ENCODE measurements at regions not wholly inside any gene's neighbourhood (a gene's known extent, or its start where the extent isn't known, plus 50 kb on each side); places are given as distances from the start of the nearest gene placed in this dataset.

GRCh38 chr15:60137711-60138396 is 133.7 kb downstream of the FOXB1 start:
- TF ChIP-seq MXI1 (conservative IDR thresholded peaks at IDR 0.05; ENCODE audit: poor library complexity, severe bottlenecking) (no peak), SMC3 (conservative IDR thresholded peaks at IDR 0.05; ENCODE audit: poor library complexity) (no peak), RAD21 (conservative IDR thresholded peaks at IDR 0.05) (no peak), CTCF (IDR thresholded peaks at IDR 0.05; ENCODE audit: poor library complexity, severe bottlenecking) (no peak), EP300 (conservative IDR thresholded peaks at IDR 0.05; ENCODE audit: poor library complexity, severe bottlenecking) (no peak), REST (IDR thresholded peaks at IDR 0.05; ENCODE audit: borderline replicate concordance) (no peak), EZH2 (IDR thresholded peaks at IDR 0.05; ENCODE audit: borderline replicate concordance, insufficient read depth, low read length, poor library complexity, severe bottlenecking) (no peak), TAF1 (IDR thresholded peaks at IDR 0.05; ENCODE audit: low read depth) (no peak), POLR2AphosphoS5 (IDR thresholded peaks at IDR 0.05) (no peak)
- no peak overlapping the region for H2AFZ ChIP-seq (ENCODE audit: low read depth, low read length)

DNA sequence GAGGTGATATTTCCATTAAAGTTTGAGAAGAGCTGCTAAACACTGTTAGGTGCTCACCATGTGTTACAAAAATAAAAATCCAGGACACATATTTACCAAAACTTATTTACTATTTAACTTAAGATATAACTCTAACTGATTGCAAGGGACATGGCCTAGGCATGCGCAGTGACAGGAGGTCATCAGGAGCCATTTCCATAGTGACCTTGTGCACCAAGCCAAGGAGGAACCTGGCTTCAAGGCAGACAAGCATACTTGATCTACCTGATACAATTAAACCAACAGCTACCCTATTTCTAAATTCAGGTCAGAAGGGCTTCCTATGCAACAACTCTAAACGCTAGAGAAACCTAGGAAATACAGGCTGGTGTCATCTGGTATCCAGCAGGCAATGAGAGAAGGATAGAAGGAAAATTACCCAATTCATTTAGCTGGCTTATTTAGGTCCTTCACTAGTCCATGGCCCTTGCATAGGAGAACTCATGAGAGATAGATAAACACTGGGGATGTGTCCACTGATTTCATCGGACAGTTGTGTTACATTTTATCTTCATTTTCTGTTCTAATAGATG is 134.4 kb downstream of the FOXB1 start:
- Histone ChIP-seq H3K9me2 (ENCODE audit: insufficient read depth, low read length) (no peaks in the 10 kb centered on the region), H3K9me3 (ENCODE audit: low read length) (no peaks in the 10 kb centered on the region), H3F3A (ENCODE audit: insufficient read depth, low read length, poor library complexity, severe bottlenecking) (no peaks in the 10 kb centered on the region), H3K4me2 (ENCODE audit: low read length) (no peak overlapping the region), H3K27ac (ENCODE audit: low read length) (no peak overlapping the region), H4K20me1 (ENCODE audit: insufficient read depth) (no peaks in the 10 kb centered on the region), H3K36me3 (ENCODE audit: insufficient read depth, low read length) (no peaks in the 10 kb centered on the region), H3K9ac (ENCODE audit: low read length) (no peak overlapping the region), H3K4me3 (ENCODE audit: low read length) (no peak overlapping the region), H3K79me2 (replicated peaks; ENCODE audit: insufficient read depth, low read length) (no peaks in the 10 kb centered on the region), H3K27me3 (ENCODE audit: insufficient read depth, low read depth, low read length) (no peaks in the 10 kb centered on the region), H2AFZ (ENCODE audit: low read depth, low read length) (no peak overlapping the region)
- TF ChIP-seq TAF1 (IDR thresholded peaks at IDR 0.05; ENCODE audit: low read depth) (no peak), EP300 (conservative IDR thresholded peaks at IDR 0.05; ENCODE audit: poor library complexity, severe bottlenecking) (no peak), MXI1 (conservative IDR thresholded peaks at IDR 0.05; ENCODE audit: poor library complexity, severe bottlenecking) (no peak), POLR2AphosphoS5 (IDR thresholded peaks at IDR 0.05) (no peak), RAD21 (conservative IDR thresholded peaks at IDR 0.05) (no peak), EZH2 (IDR thresholded peaks at IDR 0.05; ENCODE audit: borderline replicate concordance, insufficient read depth, low read length, poor library complexity, severe bottlenecking) (no peak), SMC3 (conservative IDR thresholded peaks at IDR 0.05; ENCODE audit: poor library complexity) (no peak), CTCF (IDR thresholded peaks at IDR 0.05; ENCODE audit: poor library complexity, severe bottlenecking) (no peak), REST (IDR thresholded peaks at IDR 0.05; ENCODE audit: borderline replicate concordance) (no peak)

More at GRCh38 chr15:60137711-60138396, 133.7 kb downstream of the FOXB1 start:
- Histone ChIP-seq H3K79me2 (replicated peaks; ENCODE audit: insufficient read depth, low read length) (no peaks in the 10 kb centered on the region), H3K4me3 (ENCODE audit: low read length) (no peak overlapping the region), H3K9me2 (ENCODE audit: insufficient read depth, low read length) (no peaks in the 10 kb centered on the region), H3K27me3 (ENCODE audit: insufficient read depth, low read depth, low read length) (no peaks in the 10 kb centered on the region), H3K4me2 (ENCODE audit: low read length) (no peak overlapping the region), H3K9me3 (ENCODE audit: low read length) (no peaks in the 10 kb centered on the region), H3K36me3 (ENCODE audit: insufficient read depth, low read length) (no peaks in the 10 kb centered on the region), H4K20me1 (ENCODE audit: insufficient read depth) (no peaks in the 10 kb centered on the region), H3K27ac (ENCODE audit: low read length) (no peak overlapping the region), H3K9ac (ENCODE audit: low read length) (no peak overlapping the region), H3F3A (ENCODE audit: insufficient read depth, low read length, poor library complexity, severe bottlenecking) (no peaks in the 10 kb centered on the region)

Measured in neural cell (in vitro differentiated cells).